ENCODE measurements at regions not wholly inside any gene's neighbourhood (a gene's known extent, or its start where the extent isn't known, plus 50 kb on each side); places are given as distances from the start of the nearest gene placed in this dataset.

DNA sequence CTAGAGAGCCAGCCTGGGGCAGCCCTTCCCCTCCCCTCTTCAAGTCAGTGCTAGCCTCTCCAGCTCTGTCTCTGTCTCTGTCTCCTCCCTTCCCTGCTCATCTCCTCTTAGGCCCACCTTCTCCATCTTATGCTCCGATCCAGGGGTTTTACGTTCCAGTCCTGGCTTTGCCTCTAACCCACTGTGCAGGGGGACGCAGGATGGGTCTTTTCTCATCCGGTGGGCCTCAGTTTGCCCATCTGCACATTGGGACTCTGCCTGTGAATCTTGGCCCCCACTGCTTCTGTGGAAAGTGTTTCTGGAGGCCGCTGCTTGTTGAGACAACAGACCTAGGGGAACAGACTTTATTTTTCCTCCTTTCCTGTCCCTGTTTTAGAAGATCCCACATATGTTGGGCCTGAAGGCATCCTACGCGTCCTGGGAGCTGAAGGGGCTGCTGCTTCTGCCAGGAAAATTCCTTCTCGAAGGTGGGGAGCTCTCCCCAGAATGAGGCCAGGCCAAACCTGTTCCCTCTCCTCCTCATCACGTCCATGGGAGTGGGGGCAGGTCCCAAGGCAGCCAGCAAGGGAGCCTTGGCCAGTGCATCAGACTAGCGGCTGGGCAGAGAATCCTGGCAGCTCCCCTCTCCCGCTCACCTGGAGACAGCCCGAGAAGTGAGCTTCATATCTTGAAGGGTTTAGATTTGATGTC is 99.5 kb upstream of the CSF3R start:
- no peak for DNase-seq (ENCODE audit: low read depth in 1 of 2, low spot score in 1 of 2)

DNA sequence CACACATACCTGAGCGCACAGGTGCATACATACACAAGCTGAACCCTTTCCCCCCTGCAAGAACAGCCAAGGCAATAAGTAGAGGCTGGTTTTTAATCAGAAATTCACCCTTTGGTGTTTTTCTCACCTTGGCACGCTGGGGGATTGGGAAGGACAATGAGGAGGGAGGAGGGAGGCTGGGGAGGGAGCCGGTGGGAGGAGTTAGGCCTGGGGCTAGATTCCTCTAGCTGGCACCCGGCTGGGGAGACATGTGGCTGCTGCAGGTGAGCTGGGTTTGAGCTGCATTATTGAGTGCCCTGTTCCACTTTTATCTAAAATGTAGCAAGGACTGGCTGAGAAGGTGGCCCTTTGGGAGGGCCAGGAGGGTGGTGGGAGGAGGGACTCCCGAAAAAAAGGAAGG is 97.8 kb upstream of the CSF3R start:
- no peak for DNase-seq (ENCODE audit: low read depth in 1 of 2, low spot score in 1 of 2)

DNA sequence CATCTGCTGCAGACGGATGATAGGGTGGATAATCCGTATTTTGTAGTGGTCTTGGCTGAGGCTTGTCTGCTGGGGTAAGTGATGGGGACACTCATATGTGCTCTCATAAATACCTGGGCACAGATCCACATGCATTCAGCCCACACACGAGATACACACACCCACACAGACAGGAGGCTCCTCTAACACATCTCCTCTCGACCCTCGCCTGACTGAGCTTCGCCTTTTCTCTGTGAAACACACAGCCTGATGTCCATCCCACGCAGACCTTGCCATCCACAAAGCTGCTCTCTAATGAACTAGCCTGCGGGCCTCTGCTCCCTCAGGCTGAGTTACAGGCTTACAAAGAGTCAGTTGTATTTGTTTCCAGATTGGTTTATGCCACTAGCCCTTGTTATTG is 96.3 kb upstream of the CSF3R start:
- DNase-seq (ENCODE audit: low read depth in 1 of 2, low spot score in 1 of 2) = no peak

DNA sequence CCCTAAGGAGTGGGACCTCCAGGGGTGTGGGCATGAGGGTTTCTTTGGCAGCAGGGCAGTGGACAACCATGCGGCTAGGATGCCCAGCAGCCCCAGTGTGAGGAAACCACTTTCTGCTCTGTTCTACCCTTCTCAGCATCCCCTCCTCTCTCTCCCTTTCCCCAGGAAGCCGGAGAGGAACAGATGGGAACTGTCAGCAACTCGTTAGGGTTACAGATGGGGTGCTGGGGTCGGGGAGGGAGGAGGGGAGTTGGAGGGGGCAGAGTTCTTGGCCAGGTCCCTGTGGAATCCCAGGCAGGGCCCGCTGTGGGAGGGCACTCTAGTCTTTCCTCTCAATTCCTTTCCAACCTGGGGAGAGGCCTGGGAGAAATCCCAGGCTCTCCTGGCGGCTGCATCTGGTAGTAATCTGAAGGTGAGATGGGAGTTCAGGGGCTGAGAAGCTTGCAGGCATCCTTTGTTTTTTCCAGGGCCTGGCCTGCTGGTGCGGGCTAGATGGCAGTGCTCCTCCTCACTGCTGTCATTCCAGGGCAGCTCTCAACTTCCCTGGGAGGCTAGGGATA is 93.9 kb upstream of the CSF3R start:
- DNase-seq (ENCODE audit: low read depth in 1 of 2, low spot score in 1 of 2) = no peak

DNA sequence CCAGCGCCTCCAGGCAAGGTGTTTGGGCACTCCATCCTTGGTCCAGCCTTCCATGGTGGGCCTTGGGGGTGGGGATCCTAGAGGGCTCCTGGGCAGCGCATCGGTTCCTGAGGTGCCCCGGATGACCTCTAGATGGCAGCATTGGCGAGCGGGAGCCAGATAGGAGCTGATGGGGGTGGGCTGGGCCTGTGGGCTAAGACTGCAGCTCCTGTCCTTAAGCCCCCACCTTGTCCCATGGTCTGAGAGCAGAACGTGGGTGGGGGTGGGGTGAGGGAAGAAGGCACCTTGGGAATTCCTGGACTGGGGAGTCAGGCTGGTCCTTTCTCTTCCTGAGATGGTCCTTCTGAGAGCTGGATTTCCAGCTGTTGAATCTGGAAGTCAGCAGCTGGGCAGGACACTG is 93.4 kb upstream of the CSF3R start:
- DNase-seq (ENCODE audit: low read depth in 1 of 2, low spot score in 1 of 2) = peak in 1 of 2 donors; percentile 41

DNA sequence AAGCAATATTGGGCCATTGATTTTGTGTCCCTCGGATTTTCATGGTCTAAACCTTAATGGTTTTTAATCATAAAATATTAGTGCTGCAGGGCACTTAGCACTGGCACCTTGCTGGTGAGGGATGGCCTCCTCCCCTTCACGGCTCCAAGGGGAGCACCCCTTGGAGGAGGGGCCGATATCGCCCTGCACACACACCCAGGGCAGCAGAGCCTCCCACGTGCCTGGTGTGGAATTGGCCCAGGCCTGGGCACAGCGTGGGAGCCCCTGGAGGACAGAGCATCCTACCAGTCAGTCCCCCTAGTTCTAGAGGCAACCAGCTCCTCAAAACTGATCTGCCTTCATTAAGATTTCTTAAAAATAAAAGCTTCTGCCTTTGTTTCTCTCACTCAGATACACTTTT is 90.7 kb upstream of the CSF3R start:
- no peak for DNase-seq (ENCODE audit: low read depth in 1 of 2, low spot score in 1 of 2)

DNA sequence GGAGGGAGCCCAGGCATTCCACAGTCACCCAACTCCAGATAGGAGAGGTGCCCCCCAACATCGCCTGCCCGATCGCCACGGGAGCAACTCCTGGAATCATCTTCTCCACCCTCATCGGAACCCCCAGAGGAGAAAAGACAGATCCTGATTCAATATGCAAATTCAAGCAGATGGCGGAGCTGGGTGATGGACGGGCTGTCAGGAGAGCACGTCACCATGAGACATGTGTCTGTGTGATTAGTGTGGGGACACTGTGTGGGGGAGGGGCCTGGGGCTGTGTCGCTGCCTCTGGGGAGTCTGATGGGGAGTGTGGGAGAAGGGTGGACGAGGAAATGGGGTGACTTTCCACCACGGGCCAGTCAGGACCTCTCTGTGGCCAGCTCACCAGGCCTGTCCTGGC is 90.2 kb upstream of the CSF3R start:
- DNase-seq (ENCODE audit: low read depth in 1 of 2, low spot score in 1 of 2) = no peak

DNA sequence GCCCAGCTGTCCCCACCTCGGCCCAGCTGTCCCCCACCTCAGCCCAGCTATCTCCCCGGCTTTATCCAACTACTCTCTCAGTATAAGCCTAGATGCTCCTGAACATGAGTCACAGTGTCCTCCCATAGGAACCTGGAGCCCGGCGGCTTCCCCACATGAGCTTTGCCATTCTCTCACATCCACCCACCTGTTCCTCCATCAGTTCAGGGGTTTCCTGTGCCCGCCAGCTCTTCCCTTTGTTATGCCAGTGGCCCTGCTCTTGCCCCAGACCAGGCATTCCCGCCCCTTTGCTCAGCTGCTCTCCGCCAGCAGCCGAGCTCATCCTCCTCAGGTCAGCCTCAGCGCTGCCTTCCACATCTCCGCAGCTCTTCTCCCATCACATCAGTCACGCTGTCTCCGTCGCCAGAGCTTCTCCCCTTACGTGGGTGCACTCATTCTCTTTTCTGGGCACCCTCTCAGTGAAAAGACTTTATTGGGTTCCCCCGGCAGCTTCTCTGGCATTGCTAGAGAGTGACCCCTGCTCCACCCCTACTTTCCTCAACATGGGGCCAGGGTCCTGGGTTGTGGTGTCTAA is 89.5 kb upstream of the CSF3R start:
- no peak for DNase-seq (ENCODE audit: low read depth in 1 of 2, low spot score in 1 of 2)

DNA sequence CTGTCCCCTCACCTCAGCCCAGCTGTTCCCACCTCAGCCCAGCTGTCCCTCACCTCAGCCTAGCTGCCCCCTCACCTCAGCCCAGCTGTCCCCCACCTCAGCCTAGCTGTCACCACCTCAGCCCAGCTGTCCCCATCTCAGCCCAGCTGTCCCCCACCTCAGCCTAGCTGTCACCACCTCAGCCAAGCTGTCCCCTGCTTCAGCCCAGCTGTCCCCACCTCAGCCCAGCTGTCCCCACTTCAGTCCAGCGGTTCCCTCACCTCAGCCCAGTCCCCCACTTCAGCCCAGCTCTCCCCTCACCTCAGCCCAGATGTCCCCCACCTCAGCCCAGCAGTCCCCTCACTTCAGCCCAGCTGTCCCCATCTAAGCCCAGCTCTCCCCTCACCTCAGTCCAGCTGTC is 88.4 kb upstream of the CSF3R start:
- no peak for DNase-seq (ENCODE audit: low read depth in 1 of 2, low spot score in 1 of 2)

DNA sequence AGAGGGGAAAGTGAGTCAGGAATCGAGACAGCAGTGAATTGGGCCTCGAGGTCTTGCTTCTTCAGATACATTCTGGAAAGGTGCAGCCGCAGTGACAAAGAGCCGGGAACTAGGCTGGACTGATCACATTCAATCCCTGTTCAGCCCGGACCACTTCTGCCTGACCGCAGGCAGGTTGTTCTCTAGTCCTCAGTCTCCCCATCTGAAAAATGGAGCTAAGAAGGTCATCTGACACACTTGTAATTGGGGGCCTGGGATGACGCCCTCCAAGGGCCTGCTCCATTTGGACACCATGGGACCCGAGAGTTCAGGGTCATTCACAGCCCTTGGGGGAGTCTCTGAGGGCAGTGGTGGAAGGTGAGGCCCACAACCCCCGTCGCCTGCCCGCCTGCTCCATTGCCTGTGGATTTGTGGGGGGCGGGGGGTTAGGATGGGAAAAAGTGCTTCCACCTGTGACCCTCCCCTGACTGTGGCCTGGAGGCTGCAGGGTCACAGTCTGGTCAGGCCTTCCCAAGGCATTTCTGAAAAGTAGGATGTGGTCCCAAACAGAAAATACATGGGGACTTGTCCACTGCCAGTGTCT is 87.9 kb upstream of the CSF3R start:
- DNase-seq (ENCODE audit: low read depth in 1 of 2, low spot score in 1 of 2) = no peak

DNA sequence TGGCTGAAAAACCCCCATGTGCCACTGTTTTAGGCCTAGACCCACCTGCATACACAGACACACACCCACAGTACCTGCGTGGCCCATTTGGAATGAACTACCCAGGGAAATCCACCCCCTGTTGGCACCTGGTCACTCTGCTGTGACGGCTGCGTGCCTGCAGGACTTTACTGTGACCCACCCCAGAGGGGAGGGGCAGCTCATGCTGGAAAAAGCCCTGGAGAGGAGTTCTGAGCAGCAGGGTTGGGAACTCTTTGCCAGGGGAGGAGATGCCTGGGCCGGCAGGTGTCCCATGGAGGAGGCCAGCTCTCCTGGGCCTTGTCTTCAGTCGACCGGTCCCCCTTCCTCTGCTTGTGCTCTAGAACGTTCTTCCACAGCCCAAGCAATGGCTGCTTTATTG is 87.3 kb upstream of the CSF3R start:
- no peak for DNase-seq (ENCODE audit: low read depth in 1 of 2, low spot score in 1 of 2)

DNA sequence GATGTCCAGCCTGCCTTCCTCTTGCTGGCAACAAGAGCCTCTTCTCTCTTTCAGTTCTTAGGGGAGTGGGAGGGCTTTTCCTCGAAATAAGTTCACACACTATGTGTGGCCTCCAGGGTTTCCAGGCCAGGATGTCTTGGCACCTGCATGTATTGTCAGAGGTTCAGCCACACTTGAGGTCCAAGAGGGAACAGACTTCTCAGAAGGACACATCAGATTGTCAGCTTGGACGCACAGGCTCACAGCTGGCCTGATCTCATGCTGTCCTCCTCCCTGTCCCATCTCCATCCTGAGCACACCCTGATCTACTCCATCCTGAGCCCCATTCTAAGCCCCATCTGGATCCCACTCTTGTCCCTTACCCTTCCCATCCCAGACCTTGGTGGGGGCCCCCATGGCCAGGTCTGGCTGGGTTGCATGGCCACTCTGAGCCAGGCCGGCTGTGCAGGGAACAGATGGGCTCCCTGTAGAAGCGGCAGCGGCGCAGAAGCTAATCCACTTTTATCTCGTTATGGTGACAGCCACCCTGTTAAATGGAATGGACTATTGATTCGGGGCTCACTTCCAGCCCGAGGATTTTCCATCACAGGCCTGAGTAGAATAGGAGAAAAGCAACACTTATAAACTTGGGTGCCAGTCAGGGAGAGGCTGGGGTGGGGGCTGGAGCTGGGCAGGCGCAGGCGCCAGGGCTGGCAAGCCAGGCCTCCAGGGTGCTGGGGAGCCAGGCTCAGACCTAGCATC is 85.1 kb upstream of the CSF3R start:
- no peak for DNase-seq (ENCODE audit: low read depth in 1 of 2, low spot score in 1 of 2)

DNA sequence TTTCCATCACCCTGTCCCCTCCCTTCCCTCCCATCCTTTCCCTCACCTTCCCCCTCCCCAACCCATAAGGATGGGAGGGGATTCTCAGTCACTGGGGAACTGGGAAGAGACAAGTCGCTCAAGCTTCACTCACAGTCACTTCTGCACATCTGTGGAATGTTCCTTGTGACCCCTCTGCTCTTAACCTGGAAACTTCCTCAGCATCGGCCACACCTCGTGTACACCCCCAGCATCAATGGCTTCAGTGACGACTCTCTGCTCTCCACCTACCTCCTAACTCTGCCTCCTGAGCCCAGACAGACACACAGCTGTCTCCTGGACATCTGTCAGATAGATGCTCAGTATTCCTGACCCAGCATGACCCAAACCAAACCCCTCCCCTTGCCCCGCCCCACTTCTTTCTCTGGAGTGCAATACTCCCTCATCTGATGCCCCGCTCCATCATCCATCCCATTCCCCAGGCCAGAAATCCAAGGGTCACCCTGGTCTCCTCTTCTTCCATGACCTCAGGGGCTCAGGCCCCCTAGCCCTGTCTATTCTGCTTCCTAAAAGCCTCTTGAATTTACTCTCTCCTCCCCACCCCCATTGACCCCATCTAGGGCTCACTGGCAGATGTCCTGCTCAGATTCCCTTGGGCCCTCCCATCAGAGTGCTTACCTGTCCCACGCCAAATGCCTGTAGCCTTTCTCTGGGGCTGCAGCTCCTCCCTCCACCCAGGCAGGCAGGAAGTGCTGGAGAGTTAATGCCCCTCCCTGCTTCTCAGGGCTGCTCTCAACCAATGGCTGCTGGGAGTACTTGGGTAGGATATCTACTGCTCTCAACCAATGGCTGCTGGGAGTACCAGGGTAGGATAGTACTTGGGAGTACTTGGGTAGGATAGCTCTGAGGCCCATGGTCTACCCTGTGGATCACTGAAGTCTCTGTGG is 83.1 kb upstream of the CSF3R start:
- no peak for DNase-seq (ENCODE audit: low read depth in 1 of 2, low spot score in 1 of 2)

DNA sequence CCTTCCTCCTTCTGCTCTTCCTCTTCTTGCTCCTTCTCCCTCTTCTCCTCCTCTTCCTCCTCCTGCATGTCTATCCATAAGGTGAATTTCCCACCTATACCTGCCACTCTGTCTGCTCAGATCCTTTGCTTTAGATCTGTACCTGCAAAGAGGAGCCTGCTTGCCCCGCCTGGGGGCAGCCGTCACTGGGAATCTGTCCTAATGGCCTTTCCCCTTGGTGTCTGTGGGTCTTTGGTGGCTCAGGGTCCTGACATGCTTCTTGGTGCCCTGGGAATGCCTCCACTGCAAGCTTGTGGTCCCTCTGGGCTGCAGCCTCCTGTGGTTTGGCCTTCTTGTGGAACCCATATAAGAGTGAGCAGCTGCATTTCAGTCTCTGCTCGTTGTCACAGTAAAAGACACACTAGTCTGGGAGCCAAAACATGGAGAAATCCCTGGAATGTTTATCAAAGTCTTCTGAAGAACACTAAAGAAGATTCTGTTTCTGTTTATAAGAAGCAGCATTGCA is 79.5 kb upstream of the CSF3R start:
- DNase-seq (ENCODE audit: low read depth in 1 of 2, low spot score in 1 of 2) = no peak

DNA sequence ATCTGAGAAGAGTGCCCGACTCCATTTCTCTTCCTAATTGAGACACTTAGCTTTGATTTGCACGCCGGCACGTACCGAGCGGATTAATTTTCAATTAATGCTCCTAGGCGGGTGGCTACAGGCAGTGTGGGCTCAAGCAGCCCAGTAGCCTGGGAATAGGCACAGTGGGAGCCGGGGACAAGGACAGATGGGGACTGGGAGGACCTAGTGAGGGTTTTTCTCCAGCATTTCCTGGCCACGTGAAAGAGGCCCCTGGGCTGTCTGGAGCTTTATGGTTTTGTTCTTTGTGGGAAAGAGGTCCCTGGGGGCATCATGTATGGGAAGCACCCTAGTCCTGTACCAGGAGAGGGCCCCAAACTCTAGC is 78.6 kb upstream of the CSF3R start:
- no peak for DNase-seq (ENCODE audit: low read depth in 1 of 2, low spot score in 1 of 2)

DNA sequence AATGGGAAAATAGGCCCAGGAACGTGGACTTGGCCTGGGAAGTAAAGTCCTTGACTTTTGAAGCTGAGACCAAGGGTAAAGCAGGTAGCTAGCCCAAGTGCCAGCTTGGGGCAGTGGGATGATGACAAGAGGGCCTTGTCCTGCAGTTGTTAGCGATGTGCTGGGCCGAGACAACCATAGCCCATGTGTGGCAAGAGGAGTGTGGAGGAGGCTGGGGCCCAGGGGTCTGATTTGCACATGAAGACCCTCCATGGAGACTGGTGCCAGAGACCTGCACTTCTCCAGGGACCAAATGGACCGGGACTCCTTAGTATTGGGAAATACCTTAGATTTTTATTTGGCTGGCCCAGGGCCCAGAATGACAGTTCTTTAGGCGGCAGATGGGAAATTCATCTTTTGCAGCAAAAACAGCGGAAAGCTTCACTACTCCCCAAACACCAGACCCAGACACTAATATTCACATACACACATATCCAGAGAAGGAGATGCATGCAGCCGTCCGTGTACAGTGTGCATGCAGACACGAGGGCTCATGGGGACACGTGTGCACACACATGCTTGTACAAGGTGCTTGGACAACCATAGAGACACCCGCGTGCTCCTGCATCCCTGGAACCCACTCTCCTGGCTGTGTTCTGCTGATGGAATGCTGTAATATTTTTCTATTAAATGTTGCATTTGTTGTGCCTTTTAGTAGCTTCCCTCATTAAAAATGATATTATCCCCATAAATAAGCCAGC is 78.1 kb upstream of the CSF3R start:
- DNase-seq (ENCODE audit: low read depth in 1 of 2, low spot score in 1 of 2) = no peak

DNA sequence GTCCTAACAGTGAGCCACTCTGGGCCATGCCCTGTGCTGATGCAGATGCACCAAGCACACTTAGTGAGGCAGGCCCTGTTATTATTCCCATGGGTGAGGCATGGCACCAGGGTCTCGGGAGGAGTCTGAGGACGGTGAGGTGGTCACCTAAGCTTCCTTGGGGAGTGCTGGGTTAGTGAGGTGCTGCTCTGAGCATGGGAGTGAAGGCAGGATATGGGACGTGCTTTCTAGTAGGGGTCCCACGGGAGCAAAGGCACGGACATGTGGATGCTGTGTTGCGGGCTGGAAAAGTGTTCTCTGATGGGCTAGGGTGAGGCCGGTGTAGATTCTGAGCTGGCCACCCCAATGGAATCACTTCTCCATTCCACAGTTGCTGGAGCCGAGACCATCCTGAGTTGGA is 77.5 kb upstream of the CSF3R start:
- DNase-seq (ENCODE audit: low read depth in 1 of 2, low spot score in 1 of 2) = no peak

DNA sequence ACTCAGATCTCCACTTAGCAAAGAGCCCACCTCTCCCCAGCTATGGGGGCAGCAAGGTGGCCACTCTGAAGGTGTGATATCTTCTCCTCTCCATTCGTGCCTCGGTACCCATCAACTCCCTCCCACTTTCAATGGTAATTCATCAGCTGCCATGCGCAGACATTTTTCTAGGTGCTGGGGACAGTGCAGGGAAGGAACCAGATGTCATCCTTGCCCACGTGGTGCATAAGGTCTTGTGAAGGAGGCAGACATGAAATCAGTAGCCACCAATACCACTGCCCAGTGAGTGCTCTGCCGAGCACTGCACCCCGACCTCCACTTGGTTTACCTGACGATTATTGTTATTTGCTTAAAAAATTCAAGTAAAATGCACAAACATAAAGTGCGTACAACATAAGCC is 76.3 kb upstream of the CSF3R start:
- no peak for DNase-seq (ENCODE audit: low read depth in 1 of 2, low spot score in 1 of 2)

DNA sequence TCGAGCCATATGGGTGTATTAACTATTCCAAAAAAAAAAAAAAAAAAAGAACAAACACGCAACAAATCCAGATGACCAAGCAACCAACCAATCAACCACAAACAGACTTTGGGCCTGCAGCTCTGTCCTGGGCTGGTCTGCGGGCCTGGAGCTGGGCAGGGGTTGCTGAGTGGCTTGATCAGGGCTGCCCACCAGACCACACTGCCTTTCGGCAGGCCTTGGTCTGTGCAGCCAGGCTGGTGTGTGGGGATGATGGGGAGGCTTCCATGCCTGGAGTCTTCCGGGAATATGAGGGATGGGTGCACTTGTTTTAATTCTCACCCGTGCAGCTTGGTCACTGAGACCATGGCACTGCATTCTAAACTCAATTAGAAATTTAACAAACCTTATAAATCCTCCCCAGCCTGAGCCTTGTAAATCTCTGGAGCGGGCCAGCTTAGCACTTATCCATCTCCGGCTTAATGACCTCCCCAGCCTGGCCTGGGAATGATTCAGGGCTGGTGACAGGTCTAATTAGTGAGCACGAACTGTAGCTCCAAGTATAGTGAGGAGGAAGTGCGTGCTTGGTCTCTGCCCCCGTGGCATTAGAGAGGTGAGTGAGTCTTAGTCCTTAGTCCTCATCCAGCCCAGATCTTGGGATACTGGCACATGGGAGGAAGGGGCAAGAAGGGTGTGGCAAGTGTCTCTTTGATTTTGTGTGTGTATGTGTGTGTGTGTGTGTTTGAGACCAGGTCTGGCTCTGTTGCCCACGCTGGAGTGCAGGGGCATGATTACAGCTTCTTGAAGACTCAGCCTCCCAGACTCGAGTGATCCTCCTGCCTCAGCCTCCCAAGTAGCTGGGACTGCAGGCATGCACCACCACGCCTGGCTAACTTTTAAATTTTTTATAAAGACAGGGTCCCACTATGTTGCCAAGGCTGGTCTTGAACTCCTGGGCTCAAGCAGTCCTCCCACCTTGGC is 74.6 kb upstream of the CSF3R start:
- no peak for DNase-seq (ENCODE audit: low read depth in 1 of 2, low spot score in 1 of 2)

All from stimulated activated CD4-positive, alpha-beta T cell treated with anti-CD3 and anti-CD28 coated beads, Interleukin-15, amount 100 ng/mL, for 1 hour (primary cell).